OCI-LY1 (cell line): ENCODE measurements at regions not wholly inside any gene's neighbourhood (a gene's known extent, or its start where the extent isn't known, plus 50 kb on each side); places are given as distances from the start of the nearest gene placed in this dataset.

Experiments used
- H2AFZ ChIP-seq: fragments of 200-600 bp; sonication (generic), shearing (Covaris generic); 2 replicates; pipeline ENCODE4 v1.6.0; 2014; ENCODE audit warnings: antibody characterized with exemption, mild to moderate bottlenecking, low read length
- H3F3A ChIP-seq: fragments of 200-600 bp; sonication (generic), shearing (Covaris generic); 2 replicates; pipeline ENCODE4 v1.6.0; 2014; ENCODE audit warnings: mild to moderate bottlenecking, antibody characterized with exemption, low read length, moderate library complexity; ENCODE audit not compliant: insufficient read depth
- H3K27ac ChIP-seq: fragments of 200-600 bp; sonication (generic); 2 replicates; pipeline ENCODE4 v1.5.1; 2014; ENCODE audit warnings: low read length, mixed run types, mild to moderate bottlenecking, low read depth; ENCODE audit not compliant: poor library complexity, severe bottlenecking
- H3K27me3 ChIP-seq: fragments of 200-600 bp; sonication (generic); 2 replicates; pipeline ENCODE4 v1.6.0; 2014; ENCODE audit warnings: antibody characterized with exemption, mild to moderate bottlenecking, low read length, moderate library complexity; ENCODE audit not compliant: insufficient read depth
- H3K36me3 ChIP-seq: fragments of 200-600 bp; sonication (generic); 2 replicates; pipeline ENCODE4 v1.6.1; 2014; ENCODE audit warnings: mild to moderate bottlenecking, antibody characterized with exemption, low read length, moderate library complexity, mixed read lengths; ENCODE audit not compliant: insufficient read depth
- H3K4me1 ChIP-seq: fragments of 200-600 bp; sonication (generic); 2 replicates; pipeline ENCODE4 v1.5.1; 2014; ENCODE audit warnings: mild to moderate bottlenecking, low read length, moderate library complexity; ENCODE audit not compliant: insufficient read depth, severe bottlenecking
- H3K4me2 ChIP-seq: fragments of 200-600 bp; sonication (generic), shearing (Covaris generic); 2 replicates; pipeline ENCODE4 v1.6.1; 2014; ENCODE audit warnings: low read length
- H3K4me3 ChIP-seq: fragments of 200-600 bp; sonication (generic); 2 replicates; pipeline ENCODE4 v1.5.1; 2014; ENCODE audit warnings: low read length, low read depth, mild to moderate bottlenecking, mixed read lengths; ENCODE audit not compliant: poor library complexity, severe bottlenecking
- H3K79me2 ChIP-seq: fragments of 200-600 bp; shearing (Covaris generic); 2 replicates; pipeline ENCODE4 v1.6.1; 2016; ENCODE audit warnings: mixed run types, low read length, mixed read lengths; ENCODE audit not compliant: insufficient read depth
- H3K9ac ChIP-seq: fragments of 200-600 bp; sonication (generic), shearing (Covaris generic); 2 replicates; pipeline ENCODE4 v1.6.1; 2014; ENCODE audit warnings: mild to moderate bottlenecking, low read length, mixed read lengths
- H3K9me2 ChIP-seq: fragments of 200-600 bp; sonication (generic), shearing (Covaris generic); 2 replicates; pipeline ENCODE4 v1.6.1; 2014; ENCODE audit warnings: low read depth, mild to moderate bottlenecking, low read length, mixed read lengths
- H3K9me3 ChIP-seq: fragments of 200-600 bp; shearing (Covaris generic); 2 replicates; pipeline ENCODE4 v1.6.1; 2014; ENCODE audit warnings: low read length, mixed read lengths
- H4K20me1 ChIP-seq: fragments of 200-600 bp; sonication (generic), shearing (Covaris generic); 2 replicates; pipeline ENCODE4 v1.6.0; 2016; ENCODE audit warnings: mild to moderate bottlenecking, low read length; ENCODE audit not compliant: insufficient read depth
- CTCF ChIP-seq: fragments of 200-600 bp; sonication (generic), shearing (Covaris generic); IDR thresholded peaks from 2 replicates; pipeline ENCODE4 v1.5.1; 2017; ENCODE audit warnings: mild to moderate bottlenecking, antibody characterized with exemption, low read length, moderate library complexity, mixed read lengths
- EZH2 ChIP-seq: fragments of 200-600 bp; sonication (generic), shearing (Covaris generic); IDR thresholded peaks from 2 replicates; pipeline ENCODE4 v1.8.0; 2017; ENCODE audit warnings: borderline replicate concordance, mixed run types, mild to moderate bottlenecking, antibody characterized with exemption, low read length, moderate library complexity, mixed read lengths

GRCh38 chr12:130083002-130083401, 79.3 kb upstream of the FZD10 start:
- H3K27ac ChIP-seq: no peak overlapping the region
- no peaks in the 10 kb centered on the region for H3F3A ChIP-seq
- no peaks in the 10 kb centered on the region for H3K9me2 ChIP-seq
- H3K79me2 ChIP-seq: no peaks in the 10 kb centered on the region
- no peak for TF ChIP-seq CTCF
- TF ChIP-seq EZH2: no peak
- no peaks in the 10 kb centered on the region for H3K4me1 ChIP-seq
- no peaks in the 10 kb centered on the region for H4K20me1 ChIP-seq
- no peak overlapping the region for H3K9ac ChIP-seq
- no peak overlapping the region for H2AFZ ChIP-seq
- no peaks in the 10 kb centered on the region for H3K36me3 ChIP-seq
- H3K4me2 ChIP-seq: no peak overlapping the region
- no peaks in the 10 kb centered on the region for H3K9me3 ChIP-seq
- H3K27me3 ChIP-seq: no peaks in the 10 kb centered on the region
- no peak overlapping the region for H3K4me3 ChIP-seq

- H3K9me2 ChIP-seq: no peaks in the 10 kb centered on the region
- H3K4me1 ChIP-seq: no peaks in the 10 kb centered on the region
- no peaks in the 10 kb centered on the region for H4K20me1 ChIP-seq
- H3K79me2 ChIP-seq: no peaks in the 10 kb centered on the region
- no peak overlapping the region for H2AFZ ChIP-seq
- H3K4me3 ChIP-seq: no peak overlapping the region
- no peak overlapping the region for H3K9ac ChIP-seq
- no peaks in the 10 kb centered on the region for H3K36me3 ChIP-seq
- no peaks in the 10 kb centered on the region for H3K9me3 ChIP-seq
- H3K27ac ChIP-seq: no peak overlapping the region
- H3K27me3 ChIP-seq: no peaks in the 10 kb centered on the region
- no peaks in the 10 kb centered on the region for H3F3A ChIP-seq
- no peak for TF ChIP-seq CTCF
- no peak for TF ChIP-seq EZH2
- H3K4me2 ChIP-seq: no peak overlapping the region
Measured at GRCh38 chr12:130083734-130084133, 78.5 kb upstream of the FZD10 start.

GRCh38 chr12:130084359-130084758, 77.9 kb upstream of the FZD10 start:
- no peak for TF ChIP-seq CTCF
- no peak for TF ChIP-seq EZH2
- no peaks in the 10 kb centered on the region for H3K79me2 ChIP-seq
- no peaks in the 10 kb centered on the region for H3K9me3 ChIP-seq
- H3K27me3 ChIP-seq: no peaks in the 10 kb centered on the region
- no peak overlapping the region for H3K4me3 ChIP-seq
- H3K4me1 ChIP-seq: no peaks in the 10 kb centered on the region
- H2AFZ ChIP-seq: no peak overlapping the region
- no peaks in the 10 kb centered on the region for H3K9me2 ChIP-seq
- H3K4me2 ChIP-seq: no peak overlapping the region
- H3K9ac ChIP-seq: no peak overlapping the region
- no peak overlapping the region for H3K27ac ChIP-seq
- no peaks in the 10 kb centered on the region for H3F3A ChIP-seq
- no peaks in the 10 kb centered on the region for H4K20me1 ChIP-seq
- no peaks in the 10 kb centered on the region for H3K36me3 ChIP-seq
